GM12864 (cell line): ENCODE measurements at regions not wholly inside any gene's neighbourhood (a gene's known extent, or its start where the extent isn't known, plus 50 kb on each side); places are given as distances from the start of the nearest gene placed in this dataset.

Experiments
- DNase-seq: peaks from one replicate; pipeline ENCODE4 v3.0.0-alpha.2; 2011; ENCODE audit warnings: low read depth
- H3K4me3 ChIP-seq: 2 replicates; pipeline ENCODE4 v1.5.1; 2011; ENCODE audit warnings: mild to moderate bottlenecking, low read depth, low read length, control low read depth
- CTCF ChIP-seq: IDR thresholded peaks from 2 replicates; pipeline ENCODE4 v1.5.1; 2011; ENCODE audit warnings: low read depth, mild to moderate bottlenecking, moderate library complexity, low read length, control low read depth, inconsistent platforms; ENCODE audit errors: missing control alignments

GRCh38 chr14:84877061-84877460 is 652.9 kb upstream of the FLRT2 start:
- TF ChIP-seq CTCF: no peak
- no peak for DNase-seq
- H3K4me3 ChIP-seq: no peak overlapping the region

GRCh38 chr14:84882830-84883229 is 647.1 kb upstream of the FLRT2 start:
- H3K4me3 ChIP-seq: no peak overlapping the region
- no peak for DNase-seq
- TF ChIP-seq CTCF: no peak

GRCh38 chr14:84885061-84885460 is 644.9 kb upstream of the FLRT2 start:
- no peak overlapping the region for H3K4me3 ChIP-seq
- no peak for DNase-seq
- TF ChIP-seq CTCF: no peak

GRCh38 chr14:84891404-84891803 is 638.5 kb upstream of the FLRT2 start:
- no peak for TF ChIP-seq CTCF
- no peak overlapping the region for H3K4me3 ChIP-seq
- DNase-seq: no peak

- TF ChIP-seq CTCF: no peak
- H3K4me3 ChIP-seq: no peak overlapping the region
- no peak for DNase-seq
Measured at GRCh38 chr14:84894254-84894653, 635.7 kb upstream of the FLRT2 start.

- no peak overlapping the region for H3K4me3 ChIP-seq
- DNase-seq: no peak
- no peak for TF ChIP-seq CTCF
Measured at GRCh38 chr14:84922370-84922769, 607.6 kb upstream of the FLRT2 start.

- TF ChIP-seq CTCF: no peak
- no peak for DNase-seq
- H3K4me3 ChIP-seq: no peak overlapping the region
Measured at GRCh38 chr14:84926656-84927055, 603.3 kb upstream of the FLRT2 start.
